ENCODE measurements at regions not wholly inside any gene's neighbourhood (a gene's known extent, or its start where the extent isn't known, plus 50 kb on each side); places are given as distances from the start of the nearest gene placed in this dataset.

DNA sequence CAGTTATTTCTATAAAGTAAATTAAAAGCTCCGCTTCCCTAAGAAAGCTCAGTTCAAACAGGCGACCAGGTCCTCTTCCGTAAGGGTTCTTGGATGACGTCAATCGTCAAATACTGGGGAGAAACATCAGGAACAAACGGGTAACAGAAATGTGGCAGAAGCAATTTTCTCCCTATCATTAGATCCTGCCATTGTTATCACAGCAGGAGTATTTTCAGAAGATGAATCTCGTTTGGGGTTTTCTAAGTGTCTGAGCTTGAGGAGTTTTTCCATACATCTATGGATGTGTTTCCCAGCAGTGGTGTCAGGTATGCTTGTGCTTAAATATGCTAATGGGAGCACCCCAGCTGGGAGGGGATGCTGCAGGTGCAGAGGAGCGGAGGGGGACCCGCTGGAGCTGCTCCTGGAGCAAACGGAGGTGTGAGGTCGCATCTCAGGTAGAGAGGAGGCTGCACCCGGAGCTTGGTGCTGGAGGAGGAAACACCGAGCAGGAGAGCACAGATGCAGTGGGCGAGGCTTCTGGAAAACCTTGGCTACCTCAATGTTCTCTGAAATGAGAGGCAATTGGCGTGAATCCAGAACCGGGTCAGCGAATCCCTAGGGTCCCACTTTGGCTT lies 795.5 kb downstream of the AACS start:
- TF ChIP-seq, protein P1, sequence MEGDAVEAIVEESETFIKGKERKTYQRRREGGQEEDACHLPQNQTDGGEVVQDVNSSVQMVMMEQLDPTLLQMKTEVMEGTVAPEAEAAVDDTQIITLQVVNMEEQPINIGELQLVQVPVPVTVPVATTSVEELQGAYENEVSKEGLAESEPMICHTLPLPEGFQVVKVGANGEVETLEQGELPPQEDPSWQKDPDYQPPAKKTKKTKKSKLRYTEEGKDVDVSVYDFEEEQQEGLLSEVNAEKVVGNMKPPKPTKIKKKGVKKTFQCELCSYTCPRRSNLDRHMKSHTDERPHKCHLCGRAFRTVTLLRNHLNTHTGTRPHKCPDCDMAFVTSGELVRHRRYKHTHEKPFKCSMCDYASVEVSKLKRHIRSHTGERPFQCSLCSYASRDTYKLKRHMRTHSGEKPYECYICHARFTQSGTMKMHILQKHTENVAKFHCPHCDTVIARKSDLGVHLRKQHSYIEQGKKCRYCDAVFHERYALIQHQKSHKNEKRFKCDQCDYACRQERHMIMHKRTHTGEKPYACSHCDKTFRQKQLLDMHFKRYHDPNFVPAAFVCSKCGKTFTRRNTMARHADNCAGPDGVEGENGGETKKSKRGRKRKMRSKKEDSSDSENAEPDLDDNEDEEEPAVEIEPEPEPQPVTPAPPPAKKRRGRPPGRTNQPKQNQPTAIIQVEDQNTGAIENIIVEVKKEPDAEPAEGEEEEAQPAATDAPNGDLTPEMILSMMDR (IDR thresholded peaks at IDR 0.05; ENCODE audit: low read length) = no peak
- TF ChIP-seq EZH2 (IDR thresholded peaks at IDR 0.05; ENCODE audit: borderline replicate concordance, low read length) = no peak
